Spinal cord (tissue), 9 donors: ENCODE measurements at regions not wholly inside any gene's neighbourhood (a gene's known extent, or its start where the extent isn't known, plus 50 kb on each side); places are given as distances from the start of the nearest gene placed in this dataset.
A peak's percentile ranks its signal among the peaks of the same experiment; 100 is the strongest.

Source experiments
- DNase-seq, 6 donors: peaks; one replicate each; pipeline versions ENCODE4 v3.0.0 to v3.0.0-alpha.2; 2013 to 2015; ENCODE audit warnings: low spot score in 6 of 6, low read depth in 4 of 6
- H3K27ac ChIP-seq: one replicate; pipeline ENCODE4 v1.5.1; 2013; ENCODE audit warnings: low read depth, low read length, control low read depth
- H3K27me3 ChIP-seq: one replicate; pipeline ENCODE4 v1.6.1; 2013; ENCODE audit warnings: low read length; ENCODE audit not compliant: control insufficient read depth, insufficient read depth
- H3K36me3 ChIP-seq: one replicate; pipeline ENCODE4 v1.6.1; 2013; ENCODE audit warnings: low read length; ENCODE audit not compliant: control insufficient read depth, insufficient read depth
- H3K4me1 ChIP-seq: one replicate; pipeline ENCODE4 v1.6.1; 2013; ENCODE audit warnings: low read length; ENCODE audit not compliant: control insufficient read depth, insufficient read depth
- H3K4me3 ChIP-seq: one replicate; pipeline ENCODE4 v1.5.1; 2013; ENCODE audit warnings: low read depth, low read length, control low read depth
- H3K9me3 ChIP-seq: one replicate; pipeline ENCODE4 v1.6.1; 2013; ENCODE audit warnings: low read length; ENCODE audit not compliant: control insufficient read depth, insufficient read depth
- WGBS: methylation state at CpG from one replicate; pipeline ENCODE4 v1.1.5; 2013; ENCODE audit warnings: missing lambda C conversion rate; ENCODE audit not compliant: insufficient coverage; 5-methylcytosine and 5-hydroxymethylcytosine counted together
- donor health status: healthy.

- H3K4me3 ChIP-seq: no peak overlapping the region
- DNase-seq: no peak
- WGBS: 41% methylated on average over 2 of the region's 2 CpGs
- no peaks in the 10 kb centered on the region for H3K27me3 ChIP-seq
- no peaks in the 10 kb centered on the region for H3K4me1 ChIP-seq
- H3K9me3 ChIP-seq: peaks cover 3% of the 10 kb centered on the region
- no peaks in the 10 kb centered on the region for H3K36me3 ChIP-seq
- no peak overlapping the region for H3K27ac ChIP-seq
These were observed 111.6 kb downstream of the MAGEE2 start for GRCh38 chrX:75673468-75673867.

GRCh38 chrX:75655627-75656026 is 129.4 kb downstream of the MAGEE2 start:
- no peak overlapping the region for H3K4me3 ChIP-seq
- no peak for DNase-seq
- no peaks in the 10 kb centered on the region for H3K36me3 ChIP-seq
- H3K4me1 ChIP-seq: no peaks in the 10 kb centered on the region
- H3K9me3 ChIP-seq: no peaks in the 10 kb centered on the region
- WGBS: 67% methylated on average over 1 of the region's 1 CpG
- no peaks in the 10 kb centered on the region for H3K27me3 ChIP-seq
- H3K27ac ChIP-seq: no peak overlapping the region

GRCh38 chrX:75649829-75650228 is 127.0 kb upstream of the ZDHHC15 start:
- DNase-seq: no peak
- Histone ChIP-seq H3K36me3 (no peaks in the 10 kb centered on the region), H3K9me3 (peaks cover 1% of the 10 kb centered on the region), H3K4me3 (no peak overlapping the region), H3K4me1 (no peaks in the 10 kb centered on the region), H3K27ac (no peak overlapping the region), H3K27me3 (no peaks in the 10 kb centered on the region)
- WGBS: no CpG with 5 or more reads among the region's 1 CpG

GRCh38 chrX:75648803-75649588 is 126.2 kb upstream of the ZDHHC15 start:
- H3K4me1 ChIP-seq: no peaks in the 10 kb centered on the region
- H3K36me3 ChIP-seq: no peaks in the 10 kb centered on the region
- no peak for DNase-seq
- H3K9me3 ChIP-seq: peaks cover 1% of the 10 kb centered on the region
- H3K27me3 ChIP-seq: no peaks in the 10 kb centered on the region
- no peak overlapping the region for H3K27ac ChIP-seq
- 78% methylated on average over 12 of the region's 16 CpGs for WGBS
- no peak overlapping the region for H3K4me3 ChIP-seq

- no CpG with 5 or more reads among the region's 3 CpGs for WGBS
- no peak overlapping the region for H3K4me3 ChIP-seq
- no peak for DNase-seq
- no peaks in the 10 kb centered on the region for H3K27me3 ChIP-seq
- H3K27ac ChIP-seq: no peak overlapping the region
- H3K9me3 ChIP-seq: no peaks in the 10 kb centered on the region
- no peaks in the 10 kb centered on the region for H3K36me3 ChIP-seq
- no peaks in the 10 kb centered on the region for H3K4me1 ChIP-seq
These were observed 120.0 kb upstream of the ZDHHC15 start for GRCh38 chrX:75642811-75643361.

- Histone ChIP-seq H3K27me3 (no peaks in the 10 kb centered on the region), H3K9me3 (no peaks in the 10 kb centered on the region), H3K4me1 (no peaks in the 10 kb centered on the region), H3K4me3 (no peak overlapping the region), H3K27ac (no peak overlapping the region), H3K36me3 (no peaks in the 10 kb centered on the region)
- WGBS: 45% methylated on average over 3 of the region's 3 CpGs
- DNase-seq: peak in 2 of 6 donors; percentile 1 to 30
These were observed 115.5 kb upstream of the ZDHHC15 start for GRCh38 chrX:75638332-75638731.

GRCh38 chrX:75625232-75625631 is 102.4 kb upstream of the ZDHHC15 start:
- no peaks in the 10 kb centered on the region for H3K4me1 ChIP-seq
- H3K36me3 ChIP-seq: no peaks in the 10 kb centered on the region
- WGBS: 20% methylated on average over 1 of the region's 1 CpG
- H3K9me3 ChIP-seq: no peaks in the 10 kb centered on the region
- no peak overlapping the region for H3K4me3 ChIP-seq
- no peaks in the 10 kb centered on the region for H3K27me3 ChIP-seq
- no peak overlapping the region for H3K27ac ChIP-seq
- peak in 1 of 6 donors; percentile 21 for DNase-seq

- Histone ChIP-seq H3K27ac (no peak overlapping the region), H3K27me3 (no peaks in the 10 kb centered on the region), H3K4me3 (no peak overlapping the region), H3K9me3 (no peaks in the 10 kb centered on the region), H3K4me1 (no peaks in the 10 kb centered on the region), H3K36me3 (no peaks in the 10 kb centered on the region)
- WGBS: no CpG with 5 or more reads among the region's 1 CpG
- DNase-seq: no peak
These were observed 100.7 kb upstream of the ZDHHC15 start for GRCh38 chrX:75623535-75623934.

- Histone ChIP-seq H3K27me3 (no peaks in the 10 kb centered on the region), H3K36me3 (no peaks in the 10 kb centered on the region), H3K4me1 (no peaks in the 10 kb centered on the region), H3K4me3 (no peak overlapping the region), H3K27ac (no peak overlapping the region), H3K9me3 (no peaks in the 10 kb centered on the region)
- 11% methylated on average over 4 of the region's 5 CpGs for WGBS
- DNase-seq: peak in 1 of 6 donors; percentile 1
These were observed 86.6 kb upstream of the ZDHHC15 start for GRCh38 chrX:75609406-75609805.

- H3K4me3 ChIP-seq: no peak overlapping the region
- H3K27me3 ChIP-seq: no peaks in the 10 kb centered on the region
- H3K27ac ChIP-seq: no peak overlapping the region
- H3K36me3 ChIP-seq: no peaks in the 10 kb centered on the region
- H3K4me1 ChIP-seq: no peaks in the 10 kb centered on the region
- H3K9me3 ChIP-seq: no peaks in the 10 kb centered on the region
- peak in 3 of 6 donors; percentile 19 to 62 (median 55) for DNase-seq
These were observed 81.0 kb upstream of the ZDHHC15 start for GRCh38 chrX:75603833-75604232.
